Loucy (cell line): ENCODE measurements at regions not wholly inside any gene's neighbourhood (a gene's known extent, or its start where the extent isn't known, plus 50 kb on each side); places are given as distances from the start of the nearest gene placed in this dataset.
A peak's percentile ranks its signal among the peaks of the same experiment; 100 is the strongest.

Experiments used
- CTCF ChIP-seq: fragments of 200-600 bp; sonication (generic); conservative IDR thresholded peaks from 2 replicates; pipeline ENCODE4 v1.5.1; 2014; ENCODE audit warnings: mild to moderate bottlenecking, antibody characterized with exemption, low read length
- EZH2phosphoT487 ChIP-seq: fragments of 200-600 bp; IDR thresholded peaks from 2 replicates; pipeline ENCODE4 v1.6.1; 2018; ENCODE audit warnings: antibody characterized with exemption, mild to moderate bottlenecking, moderate library complexity, borderline replicate concordance

- TF ChIP-seq CTCF (peak; percentile 64), EZH2phosphoT487 (no peak)
Measured at GRCh38 chr4:90025248-90025647, 101.9 kb upstream of the CCSER1 start.
